NOMO-1 treated with dmso at 0.1 percent for 144 hours (cell line): ENCODE measurements at regions not wholly inside any gene's neighbourhood (a gene's known extent, or its start where the extent isn't known, plus 50 kb on each side); places are given as distances from the start of the nearest gene placed in this dataset.
"Not testable (repeated sequence)": the region's sequence is repeated elsewhere in the genome, so short reads cannot be mapped to it uniquely, and the experiment has no call there.

Experiments used
- DNase-seq: peaks from one replicate; lab custom pipeline; 2025; ENCODE audit not compliant: unreplicated experiment; lab: John Stamatoyannopoulos, UW

DNA sequence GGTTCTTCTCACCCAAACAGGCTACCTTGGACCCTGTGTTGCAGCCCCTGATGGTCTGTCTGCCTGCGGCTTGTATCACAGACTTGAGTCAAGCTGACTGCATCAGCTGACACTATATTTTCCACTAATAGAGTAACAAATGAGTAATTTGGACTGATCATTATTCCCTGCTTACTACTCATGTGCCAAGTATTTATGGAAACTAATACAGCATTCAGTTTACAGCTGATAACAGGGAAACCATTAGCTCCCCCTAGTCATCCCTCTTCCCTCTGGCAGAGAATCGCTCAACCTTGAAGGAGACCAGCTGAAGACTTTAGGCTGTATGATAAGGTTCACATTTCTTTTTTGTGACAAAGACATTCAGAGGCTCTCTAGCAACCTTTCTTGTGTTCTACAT, 116.6 kb upstream of the SYT6 start:
- DNase-seq, result no peak

- no peak for DNase-seq
Observed at GRCh38 chr1:114269539-114269938, 115.9 kb upstream of the SYT6 start.

- no peak for DNase-seq
Observed at GRCh38 chr1:114263343-114263742, 109.7 kb upstream of the SYT6 start.

- DNase-seq, result no peak
Observed at GRCh38 chr1:114262337-114262736, 108.7 kb upstream of the SYT6 start.

GRCh38 chr1:114260805-114261484, 107.3 kb upstream of the SYT6 start:
- no peak for DNase-seq

DNA sequence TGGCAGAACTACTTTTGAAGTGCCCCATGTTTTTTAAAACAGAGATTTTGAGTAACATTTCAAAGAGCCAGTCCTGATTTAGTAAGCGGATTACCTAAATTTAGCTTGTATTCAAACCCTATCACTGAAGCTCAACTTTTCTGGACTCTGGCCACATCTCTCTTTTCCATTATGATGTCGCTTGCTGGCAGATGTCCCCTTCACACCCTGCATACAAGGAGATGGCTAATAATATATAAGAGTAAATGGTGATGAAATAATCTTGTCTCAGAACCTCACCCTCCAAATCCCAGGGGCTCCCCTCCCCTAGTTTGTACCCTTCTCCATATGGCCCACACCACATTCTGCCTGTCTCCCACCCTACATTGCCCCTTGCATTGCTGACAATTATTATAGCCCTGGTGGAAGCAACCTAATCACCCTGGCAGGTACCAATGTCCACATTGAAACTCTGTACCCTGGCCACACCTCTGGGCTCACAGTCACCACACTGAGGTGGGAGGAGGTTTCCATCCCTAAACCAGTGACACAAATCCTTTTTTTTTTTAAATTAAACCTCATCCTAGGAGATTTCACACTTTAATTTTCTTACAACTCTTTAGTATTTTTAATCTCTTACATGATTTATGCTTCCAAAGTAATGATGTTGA, 106.0 kb upstream of the SYT6 start:
- DNase-seq, result no peak

DNA sequence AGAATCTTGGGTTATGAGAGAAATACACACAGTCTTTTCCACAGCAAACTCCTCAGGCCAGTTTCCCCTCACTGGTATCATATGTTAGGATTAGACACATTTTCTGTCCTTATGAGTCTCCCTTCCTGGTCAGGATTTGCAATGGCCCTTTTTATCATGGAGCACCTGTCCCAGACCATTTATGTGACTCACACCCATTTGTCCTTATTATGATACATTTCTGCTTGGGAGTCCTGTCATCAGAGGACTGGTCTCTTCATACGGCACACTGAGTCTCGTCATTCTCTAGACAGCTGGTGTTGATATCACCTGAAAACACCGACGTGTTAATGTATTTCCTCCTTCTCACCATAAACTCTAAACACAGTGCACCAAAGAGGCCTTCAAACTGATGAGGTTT, 105.0 kb upstream of the SYT6 start:
- no peak for DNase-seq

GRCh38 chr1:114258074-114258473, 104.4 kb upstream of the SYT6 start:
- no peak for DNase-seq

DNA sequence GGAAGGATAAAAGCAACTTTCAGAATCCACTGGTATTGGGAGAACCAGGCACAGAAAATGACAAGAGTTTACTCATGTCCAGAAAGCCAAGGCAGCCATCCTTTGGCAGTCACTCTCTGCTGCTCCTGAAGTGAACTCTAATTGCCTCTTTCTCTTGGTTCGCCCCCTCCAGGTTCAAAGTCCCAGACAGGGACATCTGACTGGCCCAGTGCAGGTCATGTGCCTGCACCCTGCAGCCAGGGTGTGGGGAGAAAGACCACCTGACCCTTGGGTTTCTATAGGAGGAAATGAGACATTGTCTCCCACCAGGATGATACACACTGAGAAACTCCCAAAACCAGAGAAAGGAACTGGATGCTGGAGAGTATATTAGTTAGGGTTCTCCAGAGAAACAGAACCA, 103.9 kb upstream of the SYT6 start:
- no peak for DNase-seq

DNA sequence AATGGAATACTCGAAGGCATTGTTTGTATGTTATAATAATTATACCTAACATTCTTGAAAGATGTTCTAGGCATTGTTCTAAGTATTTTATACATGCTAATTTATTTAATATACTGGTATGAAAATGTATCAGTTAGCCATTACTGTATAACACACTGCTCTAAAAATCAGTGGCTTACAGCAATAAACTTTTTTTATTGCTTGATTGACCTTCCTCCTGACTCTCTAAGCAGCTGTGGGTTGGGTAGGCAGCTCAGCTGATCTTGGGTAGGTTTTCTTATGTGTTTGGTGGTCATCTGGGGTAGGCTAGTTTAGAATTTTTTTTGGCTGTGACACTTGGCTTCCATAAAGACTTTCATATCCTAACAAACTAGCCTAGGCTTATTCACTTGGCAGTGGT, 100.2 kb upstream of the SYT6 start:
- no peak for DNase-seq

DNA sequence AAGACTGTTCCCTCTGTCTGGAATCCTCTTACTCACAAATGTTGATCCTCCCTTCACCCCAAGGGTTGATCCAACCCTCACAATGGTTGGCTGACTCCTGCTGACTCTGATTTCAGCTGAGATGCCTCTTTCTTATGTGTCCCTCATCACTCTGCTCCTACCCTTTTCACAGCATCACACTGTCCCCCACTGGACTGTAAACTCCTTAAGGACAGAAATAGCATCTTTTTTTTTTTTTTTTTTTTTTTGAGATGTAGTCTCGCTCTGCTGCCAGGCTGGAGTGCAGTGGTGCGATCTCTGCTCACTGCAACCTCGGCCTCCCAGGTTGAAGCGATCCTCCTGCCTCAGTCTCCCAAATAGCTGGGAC, 97.9 kb upstream of the SYT6 start:
- DNase-seq, result no peak

- no peak for DNase-seq
Observed at GRCh38 chr1:114250683-114251572, 97.3 kb upstream of the SYT6 start.

GRCh38 chr1:114249691-114250090, 96.0 kb upstream of the SYT6 start:
- DNase-seq, result no peak

DNA sequence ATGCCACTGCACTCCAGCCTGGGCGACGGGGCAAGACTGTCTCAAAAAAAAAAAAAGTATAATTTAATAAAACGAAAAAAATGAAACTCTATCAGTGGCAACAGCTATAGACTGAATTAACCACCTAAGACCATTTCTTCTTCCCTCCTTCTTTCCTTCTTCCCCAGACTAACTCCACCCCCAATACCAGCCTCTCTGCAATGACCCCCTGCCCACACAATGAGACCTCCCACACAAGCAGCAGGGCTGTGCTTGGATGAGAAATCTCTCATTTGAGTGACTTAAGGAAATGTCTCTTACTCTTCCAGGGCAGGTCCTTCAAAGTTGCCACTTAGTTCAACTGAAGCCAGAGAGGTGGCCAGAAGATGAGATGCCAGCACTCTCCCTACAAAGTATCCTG, 94.5 kb upstream of the SYT6 start:
- no peak for DNase-seq

GRCh38 chr1:114242531-114243210, 89.0 kb upstream of the SYT6 start:
- DNase-seq, result not testable (repeated sequence)

GRCh38 chr1:114238053-114238452, 84.4 kb upstream of the SYT6 start:
- no peak for DNase-seq

GRCh38 chr1:114236517-114236916, 82.8 kb upstream of the SYT6 start:
- DNase-seq, result no peak

- no peak for DNase-seq
Observed at GRCh38 chr1:114235960-114236359, 82.3 kb upstream of the SYT6 start.

- no peak for DNase-seq
Observed at GRCh38 chr1:114235281-114235680, 81.6 kb upstream of the SYT6 start.

DNA sequence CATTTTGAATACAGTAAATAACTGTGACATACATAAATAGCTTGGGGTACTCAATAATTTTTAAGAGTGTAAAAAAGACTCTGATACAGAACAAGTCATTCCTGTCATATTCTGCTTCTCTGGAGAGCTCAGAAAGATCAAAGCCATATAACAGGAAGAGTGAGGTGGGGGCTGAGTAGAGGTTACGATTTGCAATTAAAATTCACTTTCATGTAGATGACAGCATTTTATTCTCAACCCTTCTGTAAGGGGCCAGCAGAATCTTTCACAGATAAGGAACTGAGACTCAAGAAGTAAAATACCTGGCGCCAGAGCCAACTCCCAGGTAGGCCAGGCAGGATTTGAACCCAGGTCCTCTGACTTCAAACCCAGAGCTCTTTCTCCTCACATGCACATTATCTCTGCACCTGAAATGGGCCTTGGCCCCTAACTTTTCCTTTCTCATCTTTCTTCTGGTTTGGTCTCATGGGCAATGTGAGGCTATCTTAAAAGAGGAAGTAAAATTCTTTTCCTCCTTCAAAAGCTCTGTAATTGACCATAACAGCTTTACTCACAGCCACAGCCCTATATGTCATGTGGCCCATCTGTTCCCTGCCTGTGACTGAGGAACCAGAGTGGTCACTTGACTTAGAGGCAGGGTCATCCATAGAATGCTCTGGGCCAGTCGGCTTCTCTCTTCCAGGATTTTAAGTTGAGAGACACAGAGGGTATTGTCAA, 80.9 kb upstream of the SYT6 start:
- DNase-seq, result peak; percentile 64

GRCh38 chr1:114232691-114233090, 79.0 kb upstream of the SYT6 start:
- no peak for DNase-seq
